Glomerular endothelial cell (primary cell): ENCODE measurements at regions not wholly inside any gene's neighbourhood (a gene's known extent, or its start where the extent isn't known, plus 50 kb on each side); places are given as distances from the start of the nearest gene placed in this dataset.
"Not testable (repeated sequence)": the region's sequence is repeated elsewhere in the genome, so short reads cannot be mapped to it uniquely, and the experiment has no call there.

Experiments used
- DNase-seq: peaks from one replicate; pipeline ENCODE4 v3.0.0-alpha.2; 2011; ENCODE audit warnings: low read depth, low spot score; ENCODE audit errors: extremely low read depth

DNA sequence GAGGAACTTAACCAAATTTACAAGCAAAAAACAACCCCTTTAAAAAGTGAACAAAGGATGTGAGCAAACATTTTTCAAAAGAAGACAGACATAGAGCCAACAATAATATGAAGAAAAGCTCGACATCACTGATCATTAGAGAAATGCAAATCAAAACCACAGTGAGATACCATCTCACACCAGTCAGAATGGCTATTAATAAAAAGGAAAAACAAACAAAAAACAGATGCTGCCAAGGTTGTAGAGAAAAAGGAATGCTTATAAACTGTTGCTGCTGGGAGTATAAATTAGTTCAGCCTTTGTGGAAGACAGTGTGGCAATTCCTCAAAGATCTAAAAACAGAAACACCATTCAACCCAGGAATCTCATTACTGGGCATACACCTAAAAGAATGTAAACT, 527.8 kb upstream of the PTCHD4 start:
- DNase-seq = not testable (repeated sequence)

DNA sequence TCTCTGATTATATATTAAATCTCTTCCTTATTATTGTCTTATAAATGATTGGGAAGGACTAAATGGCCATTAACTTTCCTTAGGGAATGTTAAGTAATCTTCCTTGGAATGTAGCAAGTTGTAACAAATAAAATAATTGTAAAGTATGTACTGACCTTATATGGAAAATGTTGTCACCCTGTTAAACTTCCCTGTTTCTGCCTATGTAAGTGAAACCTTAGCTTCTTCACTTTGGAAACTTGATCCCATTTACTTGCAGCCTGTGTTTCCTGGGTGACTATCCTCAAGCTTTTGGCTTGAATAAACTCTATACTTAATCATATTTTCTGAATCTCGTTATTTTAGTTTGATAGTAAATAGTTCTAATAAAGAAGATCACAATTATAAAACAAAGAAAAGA, 519.5 kb upstream of the PTCHD4 start:
- DNase-seq = no peak

DNA sequence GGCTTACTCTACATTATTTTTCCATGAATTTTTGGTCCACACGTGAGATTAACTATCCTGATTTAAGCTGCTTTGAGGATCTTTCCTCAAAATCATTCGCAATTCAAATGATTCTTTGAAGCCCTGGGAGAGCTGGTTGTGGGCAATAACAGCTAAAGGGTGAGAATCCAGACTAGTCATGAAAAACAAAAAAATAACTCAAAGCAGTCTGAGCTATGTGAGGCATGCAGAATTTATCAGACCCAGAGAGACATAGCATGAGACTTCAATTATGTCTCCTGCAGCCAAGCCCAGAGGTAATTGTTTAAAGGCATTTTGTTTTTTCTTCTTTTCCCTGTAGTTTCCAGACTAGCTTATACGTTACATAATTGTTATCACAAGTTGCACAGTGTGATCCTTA, 517.3 kb upstream of the PTCHD4 start:
- DNase-seq = no peak

DNA sequence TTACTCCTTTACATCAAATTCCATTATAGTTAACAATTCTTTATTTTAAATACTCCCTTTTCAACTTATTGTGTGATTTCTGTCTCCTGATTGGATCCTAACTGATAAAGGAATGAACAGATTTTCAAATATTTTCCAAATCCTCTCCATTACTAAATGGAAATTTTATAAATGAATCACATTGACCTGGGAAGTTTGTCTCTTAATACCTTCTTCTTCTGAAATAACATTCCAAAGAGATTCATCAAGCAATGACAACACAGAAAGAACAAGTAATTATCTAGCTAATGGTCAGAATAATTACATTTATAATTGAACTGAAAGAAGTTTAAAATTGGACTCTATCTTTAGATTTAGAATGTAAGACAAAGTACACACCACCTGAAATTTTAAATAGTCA, 515.4 kb upstream of the PTCHD4 start:
- no peak for DNase-seq

DNA sequence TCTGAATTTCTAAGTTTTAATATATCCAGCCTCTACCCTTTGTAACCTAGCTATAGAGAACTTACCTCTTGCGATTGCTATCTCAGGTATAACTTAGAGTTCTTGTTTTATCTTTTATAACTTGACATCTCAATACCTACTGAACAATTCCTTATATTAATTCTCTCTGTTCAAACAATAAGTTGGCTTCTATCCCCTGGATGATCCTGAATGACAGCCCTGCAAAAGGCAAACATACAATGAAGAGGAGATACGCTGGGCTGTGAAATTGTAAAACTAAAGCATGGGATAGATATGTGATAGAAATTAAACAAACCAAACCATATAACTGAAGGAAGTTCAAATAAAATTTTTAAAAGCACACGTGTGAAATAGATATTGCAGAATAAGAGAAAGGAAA, 513.6 kb upstream of the PTCHD4 start:
- no peak for DNase-seq

DNA sequence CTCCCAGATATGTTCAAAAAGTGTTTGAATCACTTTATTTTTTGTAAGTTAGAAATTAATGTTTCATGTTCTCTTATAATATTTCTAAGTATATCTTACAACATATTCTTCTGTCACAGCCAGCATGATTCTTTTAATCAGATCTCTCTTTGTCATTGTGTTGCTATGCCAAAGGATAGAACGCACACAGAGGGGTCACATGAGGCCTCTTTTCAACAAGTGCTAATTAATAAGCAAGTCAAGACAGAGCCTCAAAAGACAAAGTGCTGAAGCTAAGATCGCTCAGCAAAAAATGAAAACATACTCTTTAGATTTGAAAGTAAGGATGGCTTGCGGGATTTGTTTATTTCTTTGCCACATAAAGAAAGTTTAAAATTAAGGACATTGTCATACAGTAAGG, 508.8 kb upstream of the PTCHD4 start:
- no peak for DNase-seq

DNA sequence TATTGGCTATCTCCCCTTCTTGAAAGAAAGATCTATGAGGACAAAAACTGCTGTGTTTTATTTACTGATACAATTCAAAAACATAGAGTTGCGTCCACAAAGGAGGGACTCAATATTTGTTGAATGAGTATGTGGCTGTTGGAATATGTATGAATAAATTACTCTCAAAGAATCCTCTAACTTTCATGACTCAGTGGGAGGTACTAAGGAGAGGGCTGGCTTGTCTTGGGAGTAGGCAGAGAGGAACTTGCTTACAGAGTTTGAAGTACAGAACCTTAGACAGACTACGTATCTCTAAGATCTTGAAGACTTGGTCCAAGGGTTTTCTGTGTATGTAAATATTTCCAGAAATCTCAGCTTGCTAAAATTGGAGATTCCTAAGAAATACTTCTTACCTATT, 504.0 kb upstream of the PTCHD4 start:
- DNase-seq = no peak

DNA sequence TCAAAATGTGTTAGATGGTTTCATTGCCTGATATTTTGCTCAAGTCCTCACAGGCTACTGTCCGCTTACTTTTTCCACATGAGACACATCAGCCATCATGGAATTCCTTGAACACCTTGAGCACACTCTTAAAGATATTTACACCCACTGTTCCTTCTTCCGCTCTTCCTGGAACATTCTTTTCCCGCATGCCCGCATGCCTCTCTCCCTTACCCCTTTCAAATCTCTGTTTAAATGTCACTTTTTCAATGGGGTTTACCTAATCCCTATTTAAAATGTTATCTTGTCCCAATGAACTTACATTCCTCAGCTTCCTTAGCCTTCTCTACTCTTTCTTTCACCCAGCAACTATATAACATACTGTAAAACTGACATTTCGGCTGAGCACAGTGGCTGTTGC, 503.3 kb upstream of the PTCHD4 start:
- no peak for DNase-seq

DNA sequence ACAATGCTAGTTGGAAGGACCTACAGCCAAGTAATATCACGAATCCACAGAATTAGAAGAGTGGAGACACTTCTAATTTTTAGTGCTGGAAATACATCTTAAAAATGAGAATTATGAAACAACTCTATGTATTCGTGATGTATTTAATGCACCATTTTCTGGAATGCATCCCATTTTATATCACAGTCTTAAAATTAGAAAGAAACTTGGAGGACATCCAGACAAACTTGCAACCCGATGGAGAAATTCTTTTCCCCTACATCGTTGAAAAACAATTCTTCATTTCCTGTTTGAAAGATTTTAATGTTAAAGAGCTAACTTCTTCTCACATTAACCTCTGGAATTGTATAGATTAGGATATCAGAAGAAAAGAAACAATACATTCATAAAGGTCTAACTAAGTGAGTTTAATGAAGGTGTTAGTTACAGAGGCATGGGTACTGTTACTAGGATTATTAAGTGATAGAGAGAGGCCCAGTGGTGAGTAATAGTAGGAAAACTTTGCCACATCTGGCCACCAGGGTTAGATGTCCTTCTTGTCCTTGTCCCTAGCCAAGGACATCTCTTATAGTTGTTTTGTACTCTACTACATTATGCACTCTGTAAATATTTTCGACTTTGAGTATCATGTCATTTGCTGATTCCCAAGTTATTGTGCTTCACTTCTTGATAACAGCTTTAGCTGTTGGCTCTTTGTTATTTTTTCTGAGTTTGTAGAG, 502.4 kb upstream of the PTCHD4 start:
- no peak for DNase-seq

DNA sequence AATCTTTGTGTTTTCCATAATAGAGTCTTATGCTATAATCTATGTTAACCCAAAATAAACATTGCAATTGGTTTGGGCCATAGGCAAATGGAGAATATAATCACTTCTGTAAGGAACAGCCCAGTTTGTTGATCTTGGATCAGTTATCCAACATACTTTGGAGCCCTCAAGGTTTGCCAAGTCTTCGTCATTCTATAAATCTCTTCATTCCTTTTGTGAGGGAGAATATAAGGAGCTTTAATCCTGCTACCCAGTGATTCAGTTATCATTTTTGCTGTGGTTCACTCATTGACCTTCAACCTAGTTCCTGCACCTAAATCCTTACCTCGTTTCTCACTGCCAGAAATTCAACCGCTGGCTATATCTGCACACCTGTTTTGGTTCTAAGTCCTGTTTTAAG, 500.3 kb upstream of the PTCHD4 start:
- DNase-seq = no peak

DNA sequence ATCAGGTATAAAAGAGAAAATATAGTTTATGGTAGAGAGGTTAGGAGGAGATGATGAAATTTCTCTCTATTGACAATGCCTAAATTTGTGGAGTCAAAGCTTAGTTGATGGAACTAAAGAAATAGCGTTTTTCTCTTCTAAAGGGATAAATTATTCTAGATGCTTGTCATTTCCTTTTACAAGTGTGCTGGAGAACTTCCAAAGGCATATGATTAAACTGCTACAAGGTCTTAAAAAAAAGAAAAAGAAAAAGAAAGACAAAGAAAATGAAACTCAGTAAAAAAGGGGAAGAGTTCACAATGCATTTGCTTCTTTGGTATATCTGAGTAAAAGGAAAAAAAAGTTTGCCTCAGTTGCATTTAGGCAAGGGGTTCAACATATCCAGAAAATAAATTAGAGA, 499.8 kb upstream of the PTCHD4 start:
- DNase-seq = no peak

DNA sequence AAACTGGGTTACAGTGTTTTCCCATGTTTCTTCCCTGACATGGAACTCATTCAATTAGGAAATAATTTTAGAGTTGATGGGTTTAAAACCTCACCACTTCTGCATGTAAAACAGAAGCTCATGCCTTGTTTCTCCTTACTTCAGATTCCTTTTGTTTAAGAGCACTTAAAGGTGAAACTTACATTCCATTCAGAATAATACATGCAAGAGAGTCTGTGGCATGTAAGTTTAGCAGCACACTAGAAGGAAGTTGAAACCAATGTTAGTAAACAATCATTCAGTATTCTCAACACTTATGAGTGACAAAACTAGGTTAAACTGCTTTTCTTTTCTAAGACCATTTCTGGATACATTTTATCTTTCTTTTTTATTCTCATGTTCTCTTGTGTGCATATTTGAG, 495.6 kb upstream of the PTCHD4 start:
- DNase-seq = no peak

DNA sequence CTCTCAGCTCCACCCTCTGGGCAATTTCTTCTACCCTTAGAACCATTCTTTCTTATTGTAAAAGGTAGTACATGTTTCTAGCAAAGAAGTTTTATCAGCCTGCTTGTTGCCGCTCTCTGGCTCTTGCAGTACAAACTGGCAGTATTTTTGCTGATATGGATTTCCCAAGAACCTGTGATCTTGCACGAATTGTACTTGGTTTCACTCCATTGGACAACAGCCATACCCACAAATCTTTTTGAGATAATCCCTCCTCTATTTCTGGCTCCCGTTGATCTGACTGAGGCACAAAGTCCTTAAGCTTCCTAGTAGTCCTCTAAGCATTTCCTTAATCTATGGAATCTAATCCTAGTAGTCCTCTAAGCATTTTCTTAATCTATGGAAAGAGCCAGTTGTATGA, 487.0 kb upstream of the PTCHD4 start:
- DNase-seq = no peak

DNA sequence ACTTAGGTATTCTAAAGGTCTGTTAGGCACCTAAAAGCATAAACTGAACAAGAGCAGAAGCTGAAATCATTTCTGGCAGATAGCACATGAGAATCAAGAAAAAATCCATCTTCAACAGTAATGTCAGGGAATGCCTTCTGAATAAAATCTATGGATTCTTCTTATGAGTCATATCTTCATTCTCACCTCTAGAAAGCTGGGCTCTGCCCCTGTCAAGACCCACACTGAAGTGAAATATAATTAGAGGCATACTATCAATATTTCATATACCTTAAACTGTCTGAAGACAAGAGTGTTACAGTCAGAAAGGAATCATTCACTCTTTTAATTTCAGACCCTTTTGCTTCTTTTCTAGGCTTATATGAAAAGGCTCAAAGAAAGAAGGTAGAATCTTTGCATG, 485.8 kb upstream of the PTCHD4 start:
- no peak for DNase-seq

DNA sequence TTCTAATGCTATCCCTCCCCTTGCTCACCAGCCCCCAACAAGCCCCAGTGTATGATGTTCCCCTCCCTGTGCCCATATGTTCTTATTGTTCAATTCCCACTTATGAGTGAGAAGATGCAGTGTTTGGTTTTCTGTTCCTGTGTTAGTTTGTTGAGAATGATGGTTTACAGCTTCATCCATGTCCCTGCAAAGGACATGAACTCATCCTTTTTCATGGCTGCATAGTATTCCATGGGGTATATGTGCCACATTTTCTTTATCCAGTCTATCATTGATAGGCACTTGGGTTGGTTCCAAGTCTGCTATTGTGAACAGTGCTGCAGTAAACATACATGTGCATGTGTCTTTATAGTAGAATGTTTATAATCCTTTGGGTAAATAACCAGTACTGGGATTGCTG, 480.2 kb upstream of the PTCHD4 start:
- DNase-seq = not testable (repeated sequence)

DNA sequence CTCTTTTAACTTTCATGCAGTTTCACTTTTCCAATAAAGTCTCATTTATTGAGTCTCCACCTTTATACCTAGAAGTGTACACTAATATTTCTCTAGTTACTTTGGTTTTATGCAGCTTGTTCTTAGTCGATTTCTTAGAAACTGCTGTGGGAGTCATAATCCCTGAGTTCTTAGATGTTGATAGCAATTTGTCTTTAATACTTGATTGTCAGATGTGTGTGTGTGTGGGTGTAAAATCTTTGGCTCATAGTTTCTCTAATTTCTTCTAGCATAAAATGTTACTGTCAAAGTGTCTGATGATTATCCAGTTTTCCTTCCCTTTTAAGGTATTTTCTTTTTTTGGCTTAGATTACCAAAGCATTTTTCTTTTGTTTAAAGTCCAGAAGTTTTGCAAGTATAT, 473.8 kb upstream of the PTCHD4 start:
- DNase-seq = no peak

DNA sequence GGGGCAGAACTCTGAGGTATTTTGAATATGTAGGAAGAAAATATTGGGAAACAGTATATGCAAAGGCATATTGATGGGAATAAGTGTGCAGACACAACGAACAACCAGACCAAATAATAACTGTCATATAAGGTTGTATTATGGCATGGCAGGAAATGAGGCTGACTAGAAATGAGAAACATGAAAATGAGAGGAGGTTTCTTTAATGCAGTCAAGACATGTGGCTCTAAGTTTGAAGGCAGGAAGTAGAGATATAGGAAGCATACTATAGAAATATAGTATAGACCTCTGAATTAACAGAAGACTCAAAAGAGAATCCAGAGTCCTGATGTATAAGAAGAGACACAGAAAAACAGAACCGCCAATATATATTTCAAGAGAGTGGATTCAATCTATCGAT, 459.7 kb upstream of the PTCHD4 start:
- no peak for DNase-seq

DNA sequence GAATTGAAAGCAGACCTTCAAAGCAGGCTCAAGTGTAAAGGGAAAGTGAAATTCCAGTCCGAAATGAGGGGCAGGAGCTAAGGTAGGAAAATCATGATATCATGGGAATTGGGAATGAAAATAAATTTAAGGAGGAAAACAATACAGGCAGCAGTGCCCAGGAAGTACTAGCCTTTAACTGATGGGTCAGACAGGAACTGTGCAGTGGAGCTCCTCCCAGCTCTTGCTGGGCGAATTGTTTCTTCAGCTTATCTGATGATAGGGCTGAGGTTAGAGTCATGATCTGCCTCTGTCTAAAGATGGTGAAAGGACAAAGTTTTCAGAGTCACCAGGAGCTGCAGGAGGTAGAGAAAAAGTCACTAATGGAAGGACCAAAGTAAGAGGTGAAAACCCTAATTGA, 457.9 kb upstream of the PTCHD4 start:
- no peak for DNase-seq

DNA sequence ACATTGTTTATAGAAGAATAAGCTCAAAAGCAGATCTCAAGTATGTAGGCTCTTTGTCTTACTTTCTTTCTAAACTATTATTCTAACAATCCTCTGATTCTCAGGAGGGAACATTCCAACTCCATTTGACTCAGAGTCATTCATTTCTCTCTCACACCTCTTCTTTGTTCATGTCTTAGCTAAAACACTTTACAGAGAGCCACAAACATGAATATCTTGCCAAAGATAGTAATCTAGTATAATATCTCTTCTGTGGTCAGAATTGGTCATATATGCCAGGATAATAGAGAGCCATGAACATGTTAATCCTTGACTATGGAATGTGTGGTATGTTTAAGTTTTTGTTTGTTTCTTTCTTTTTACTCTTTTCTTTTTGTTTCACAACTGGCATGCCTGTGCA, 456.0 kb upstream of the PTCHD4 start:
- DNase-seq = no peak

DNA sequence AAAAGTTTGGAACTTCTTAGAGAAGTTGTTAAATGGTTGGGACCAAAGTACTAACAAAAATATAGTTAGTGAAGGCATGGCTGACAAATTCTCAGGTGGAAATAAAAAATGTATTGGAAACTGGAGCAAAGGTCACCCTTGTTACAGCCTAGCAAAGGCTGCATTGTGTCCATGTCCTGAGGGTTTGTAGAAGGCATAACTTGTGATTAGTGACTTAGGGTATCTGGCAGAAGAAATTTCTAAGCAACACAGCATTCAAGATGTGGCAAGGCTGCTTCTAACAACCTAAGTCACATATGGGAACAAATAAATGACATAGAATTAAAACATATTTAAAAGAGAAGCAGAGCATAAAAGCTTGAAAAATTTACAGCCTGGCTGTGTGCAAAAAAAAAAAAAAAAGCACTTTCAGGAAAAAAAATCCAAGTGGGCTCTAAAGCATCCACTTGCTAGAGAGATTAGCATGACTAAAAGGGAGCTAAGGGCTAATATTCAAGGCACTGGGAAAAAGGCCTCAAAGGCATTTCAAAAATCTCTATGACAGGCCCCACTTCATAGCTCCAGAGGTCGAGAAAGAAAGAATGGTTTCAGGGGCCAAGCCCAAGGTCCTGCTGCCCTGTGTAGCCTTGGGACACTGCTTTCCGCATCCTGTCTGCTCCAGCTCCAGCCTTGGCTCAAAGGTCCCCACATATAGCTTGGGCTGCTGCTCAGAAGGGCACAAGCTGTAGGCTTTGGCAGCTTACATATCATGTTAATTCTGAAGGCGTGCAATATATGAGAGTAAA, 453.2 kb upstream of the PTCHD4 start:
- DNase-seq = no peak

DNA sequence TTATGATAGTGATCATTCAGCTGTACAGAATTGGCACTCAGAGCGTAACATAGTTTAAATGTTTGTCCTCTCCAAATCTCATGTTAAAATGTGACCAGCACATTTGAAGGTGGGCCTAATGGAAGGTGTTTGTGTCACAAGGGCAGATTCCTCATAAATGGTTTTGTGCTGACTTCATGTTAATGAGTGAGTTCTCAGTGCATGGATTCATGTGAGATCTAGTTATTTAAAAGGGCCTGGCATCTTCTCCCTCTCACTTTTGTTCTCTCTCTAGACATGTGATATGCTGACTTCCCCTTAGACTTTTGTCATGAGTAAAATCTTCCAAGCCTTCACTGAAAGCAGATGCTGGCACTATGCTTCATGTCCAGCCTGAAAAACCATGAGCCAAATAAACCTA, 452.4 kb upstream of the PTCHD4 start:
- DNase-seq = no peak

DNA sequence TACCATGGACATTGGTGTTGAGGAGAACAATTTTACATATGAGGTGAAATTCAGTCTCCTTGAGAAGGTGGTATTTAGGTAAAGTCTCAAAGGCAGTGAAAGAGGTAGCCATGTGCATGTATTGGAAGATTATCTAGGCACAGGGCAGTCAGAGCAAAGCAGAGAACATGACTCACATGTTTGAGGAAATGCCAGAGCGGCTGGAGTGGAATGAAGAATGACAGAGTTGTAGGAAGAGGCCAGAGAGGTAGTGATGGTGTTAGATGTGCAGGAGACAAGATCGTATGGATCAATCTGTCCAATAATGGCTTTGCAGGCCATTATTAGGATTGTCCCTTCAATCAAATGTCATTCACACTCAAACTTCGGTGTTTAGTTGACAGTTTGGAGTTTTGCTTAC, 449.4 kb upstream of the PTCHD4 start:
- DNase-seq = no peak
